Activated naive CD8-positive, alpha-beta T cell (primary cell): ENCODE measurements at regions not wholly inside any gene's neighbourhood (a gene's known extent, or its start where the extent isn't known, plus 50 kb on each side); places are given as distances from the start of the nearest gene placed in this dataset.
"Not testable (repeated sequence)": the region's sequence is repeated elsewhere in the genome, so short reads cannot be mapped to it uniquely, and the experiment has no call there.

Experiments used
- H3K27ac Mint-ChIP-seq: one replicate; pipeline ENCODE4 v1.8.0; 2021; ENCODE audit warnings: mixed read lengths
- H3K27me3 Mint-ChIP-seq: one replicate; pipeline ENCODE4 v1.8.0; 2021; ENCODE audit warnings: mixed read lengths
- H3K36me3 Mint-ChIP-seq: one replicate; pipeline ENCODE4 v1.8.0; 2021; ENCODE audit warnings: mixed read lengths
- H3K4me1 Mint-ChIP-seq: one replicate; pipeline ENCODE4 v1.8.0; 2021; ENCODE audit warnings: low read depth, mixed read lengths
- H3K4me3 Mint-ChIP-seq: one replicate; pipeline ENCODE4 v1.8.0; 2021; ENCODE audit warnings: mild to moderate bottlenecking, mixed read lengths
- H3K9me3 Mint-ChIP-seq: one replicate; pipeline ENCODE4 v1.8.0; 2021; ENCODE audit warnings: low read depth, mixed read lengths

- H3K36me3 Mint-ChIP-seq = peaks cover 2% of the 10 kb centered on the region
- peaks cover 1% of the 10 kb centered on the region for H3K27me3 Mint-ChIP-seq
- no peaks in the 10 kb centered on the region for H3K4me1 Mint-ChIP-seq
- H3K9me3 Mint-ChIP-seq = peaks cover 21% of the 10 kb centered on the region
- no peak overlapping the region for H3K27ac Mint-ChIP-seq
- H3K4me3 Mint-ChIP-seq = no peak overlapping the region
Measured at GRCh38 chr3:14057701-14058100, 67.0 kb downstream of the CHCHD4 start.

- H3K4me1 Mint-ChIP-seq = no peaks in the 10 kb centered on the region
- H3K36me3 Mint-ChIP-seq = no peaks in the 10 kb centered on the region
- H3K27me3 Mint-ChIP-seq = peaks cover 8% of the 10 kb centered on the region
- H3K9me3 Mint-ChIP-seq = no peaks in the 10 kb centered on the region
- H3K4me3 Mint-ChIP-seq = no peak overlapping the region
- H3K27ac Mint-ChIP-seq = no peak overlapping the region
Measured at GRCh38 chr3:14047841-14048240, 76.8 kb downstream of the CHCHD4 start.

GRCh38 chr3:14047027-14047426, 77.6 kb downstream of the CHCHD4 start:
- H3K27me3 Mint-ChIP-seq = peaks cover 8% of the 10 kb centered on the region
- H3K27ac Mint-ChIP-seq = no peak overlapping the region
- no peaks in the 10 kb centered on the region for H3K36me3 Mint-ChIP-seq
- no peak overlapping the region for H3K4me3 Mint-ChIP-seq
- H3K9me3 Mint-ChIP-seq = no peaks in the 10 kb centered on the region
- no peaks in the 10 kb centered on the region for H3K4me1 Mint-ChIP-seq

- no peaks in the 10 kb centered on the region for H3K9me3 Mint-ChIP-seq
- no peaks in the 10 kb centered on the region for H3K4me1 Mint-ChIP-seq
- no peak overlapping the region for H3K27ac Mint-ChIP-seq
- H3K4me3 Mint-ChIP-seq = no peak overlapping the region
- H3K27me3 Mint-ChIP-seq = peaks cover 8% of the 10 kb centered on the region
- no peaks in the 10 kb centered on the region for H3K36me3 Mint-ChIP-seq
Measured at GRCh38 chr3:14042680-14043079, 82.0 kb downstream of the CHCHD4 start.

GRCh38 chr3:14039149-14039548, 85.5 kb downstream of the CHCHD4 start:
- Mint-ChIP-seq H3K27me3 (no peaks in the 10 kb centered on the region), H3K4me3 (no peak overlapping the region), H3K36me3 (no peaks in the 10 kb centered on the region), H3K27ac (no peak overlapping the region), H3K4me1 (no peaks in the 10 kb centered on the region), H3K9me3 (peaks cover 10% of the 10 kb centered on the region)

- Mint-ChIP-seq H3K4me1 (no peaks in the 10 kb centered on the region), H3K4me3 (no peak overlapping the region), H3K27ac (no peak overlapping the region), H3K27me3 (no peaks in the 10 kb centered on the region), H3K36me3 (no peaks in the 10 kb centered on the region), H3K9me3 (peaks cover 10% of the 10 kb centered on the region)
Measured at GRCh38 chr3:14037211-14037610, 87.5 kb downstream of the CHCHD4 start.

GRCh38 chr3:14033023-14033422, 91.6 kb downstream of the CHCHD4 start:
- Mint-ChIP-seq H3K4me1 (no peaks in the 10 kb centered on the region), H3K4me3 (no peak overlapping the region), H3K36me3 (no peaks in the 10 kb centered on the region), H3K27me3 (no peaks in the 10 kb centered on the region), H3K9me3 (peaks cover 10% of the 10 kb centered on the region), H3K27ac (no peak overlapping the region)

- no peak overlapping the region for H3K27ac Mint-ChIP-seq
- H3K36me3 Mint-ChIP-seq = no peaks in the 10 kb centered on the region
- no peaks in the 10 kb centered on the region for H3K27me3 Mint-ChIP-seq
- H3K9me3 Mint-ChIP-seq = peaks cover 8% of the 10 kb centered on the region
- no peak overlapping the region for H3K4me3 Mint-ChIP-seq
- H3K4me1 Mint-ChIP-seq = no peaks in the 10 kb centered on the region
Measured at GRCh38 chr3:14031271-14031670, 93.4 kb downstream of the CHCHD4 start.

- not testable (repeated sequence) for H3K4me3 Mint-ChIP-seq, H3K4me1 Mint-ChIP-seq, H3K9me3 Mint-ChIP-seq, H3K36me3 Mint-ChIP-seq, H3K27ac Mint-ChIP-seq, H3K27me3 Mint-ChIP-seq
Measured at GRCh38 chr3:14029390-14029995, 95.2 kb downstream of the CHCHD4 start.

- H3K4me1 Mint-ChIP-seq, H3K27me3 Mint-ChIP-seq, H3K36me3 Mint-ChIP-seq, H3K27ac Mint-ChIP-seq, H3K4me3 Mint-ChIP-seq: not testable (repeated sequence)
- peaks cover 10% of the 10 kb centered on the region for H3K9me3 Mint-ChIP-seq
Measured at GRCh38 chr3:14028122-14028521, 96.5 kb downstream of the CHCHD4 start.

- Mint-ChIP-seq H3K27ac (no peak overlapping the region), H3K4me1 (no peaks in the 10 kb centered on the region), H3K27me3 (peaks cover 13% of the 10 kb centered on the region), H3K36me3 (peaks cover 12% of the 10 kb centered on the region), H3K9me3 (peaks cover 20% of the 10 kb centered on the region), H3K4me3 (no peak overlapping the region)
Measured at GRCh38 chr3:14019459-14019858, 105.2 kb downstream of the CHCHD4 start.

- peaks cover 3% of the 10 kb centered on the region for H3K9me3 Mint-ChIP-seq
- no peaks in the 10 kb centered on the region for H3K4me1 Mint-ChIP-seq
- H3K27me3 Mint-ChIP-seq = peaks cover 11% of the 10 kb centered on the region
- no peak overlapping the region for H3K4me3 Mint-ChIP-seq
- H3K27ac Mint-ChIP-seq = no peak overlapping the region
- H3K36me3 Mint-ChIP-seq = peaks cover 2% of the 10 kb centered on the region
Measured at GRCh38 chr3:14016900-14017475, 107.7 kb downstream of the CHCHD4 start.

GRCh38 chr3:14007006-14007405, 117.7 kb downstream of the CHCHD4 start:
- Mint-ChIP-seq H3K36me3 (no peaks in the 10 kb centered on the region), H3K4me1 (no peaks in the 10 kb centered on the region), H3K27me3 (peaks cover 9% of the 10 kb centered on the region), H3K4me3 (no peak overlapping the region), H3K9me3 (no peaks in the 10 kb centered on the region), H3K27ac (no peak overlapping the region)

- Mint-ChIP-seq H3K36me3 (no peaks in the 10 kb centered on the region), H3K4me3 (no peak overlapping the region), H3K27me3 (peaks cover 8% of the 10 kb centered on the region), H3K9me3 (no peaks in the 10 kb centered on the region), H3K27ac (no peak overlapping the region), H3K4me1 (no peaks in the 10 kb centered on the region)
Measured at GRCh38 chr3:14001136-14001535, 121.3 kb upstream of the WNT7A start.

GRCh38 chr3:14000556-14000955, 120.7 kb upstream of the WNT7A start:
- H3K4me1 Mint-ChIP-seq = no peaks in the 10 kb centered on the region
- H3K27me3 Mint-ChIP-seq = peaks cover 11% of the 10 kb centered on the region
- no peak overlapping the region for H3K4me3 Mint-ChIP-seq
- peaks cover 3% of the 10 kb centered on the region for H3K36me3 Mint-ChIP-seq
- H3K9me3 Mint-ChIP-seq = peaks cover 5% of the 10 kb centered on the region
- no peak overlapping the region for H3K27ac Mint-ChIP-seq

GRCh38 chr3:13998831-13999230, 119.0 kb upstream of the WNT7A start:
- H3K9me3 Mint-ChIP-seq = peaks cover 5% of the 10 kb centered on the region
- no peak overlapping the region for H3K4me3 Mint-ChIP-seq
- H3K27ac Mint-ChIP-seq = no peak overlapping the region
- no peaks in the 10 kb centered on the region for H3K4me1 Mint-ChIP-seq
- peaks cover 3% of the 10 kb centered on the region for H3K36me3 Mint-ChIP-seq
- H3K27me3 Mint-ChIP-seq = peaks cover 11% of the 10 kb centered on the region
